Dermis blood vessel endothelial cell (primary cell): ENCODE measurements at regions not wholly inside any gene's neighbourhood (a gene's known extent, or its start where the extent isn't known, plus 50 kb on each side); places are given as distances from the start of the nearest gene placed in this dataset.
A peak's percentile ranks its signal among the peaks of the same experiment; 100 is the strongest.
"Not testable (repeated sequence)": the region's sequence is repeated elsewhere in the genome, so short reads cannot be mapped to it uniquely, and the experiment has no call there.

Experiments
- DNase-seq: peaks from one replicate; pipeline ENCODE4 v3.0.0; 2010

- no peak for DNase-seq
Measured at GRCh38 chr5:62190931-62191330, 115.1 kb upstream of the KIF2A start.

GRCh38 chr5:62192958-62193357 is 113.0 kb upstream of the KIF2A start:
- DNase-seq, result no peak

GRCh38 chr5:62196532-62196931 is 109.5 kb upstream of the KIF2A start:
- DNase-seq, result not testable (repeated sequence)

GRCh38 chr5:62197697-62198096 is 108.3 kb upstream of the KIF2A start:
- DNase-seq, result no peak

- DNase-seq, result no peak
Measured at GRCh38 chr5:62198421-62198820, 107.6 kb upstream of the KIF2A start.

GRCh38 chr5:62199792-62200716 is 106.0 kb upstream of the KIF2A start:
- DNase-seq, result no peak

- DNase-seq, result peak; percentile 2
Measured at GRCh38 chr5:62206150-62206829, 99.7 kb upstream of the KIF2A start.

- DNase-seq, result no peak
Measured at GRCh38 chr5:62208218-62208852, 97.7 kb upstream of the KIF2A start.

GRCh38 chr5:62211405-62211804 is 94.6 kb upstream of the KIF2A start:
- no peak for DNase-seq

- DNase-seq, result no peak
Measured at GRCh38 chr5:62212648-62213047, 93.4 kb upstream of the KIF2A start.

- no peak for DNase-seq
Measured at GRCh38 chr5:62214701-62215100, 91.3 kb upstream of the KIF2A start.

- DNase-seq, result not testable (repeated sequence)
Measured at GRCh38 chr5:62216603-62217002, 89.4 kb upstream of the KIF2A start.

GRCh38 chr5:62217095-62217494 is 88.9 kb upstream of the KIF2A start:
- not testable (repeated sequence) for DNase-seq

- not testable (repeated sequence) for DNase-seq
Measured at GRCh38 chr5:62218860-62219259, 87.1 kb upstream of the KIF2A start.

GRCh38 chr5:62221881-62222280 is 84.1 kb upstream of the KIF2A start:
- not testable (repeated sequence) for DNase-seq

- DNase-seq, result not testable (repeated sequence)
Measured at GRCh38 chr5:62222305-62222704, 83.7 kb upstream of the KIF2A start.

- not testable (repeated sequence) for DNase-seq
Measured at GRCh38 chr5:62223312-62223670, 82.7 kb upstream of the KIF2A start.

- DNase-seq, result peak; percentile 4
Measured at GRCh38 chr5:62224987-62225601, 80.9 kb upstream of the KIF2A start.

GRCh38 chr5:62230876-62231388 is 75.1 kb upstream of the KIF2A start:
- not testable (repeated sequence) for DNase-seq

- no peak for DNase-seq
Measured at GRCh38 chr5:62231576-62231975, 74.4 kb upstream of the KIF2A start.

- not testable (repeated sequence) for DNase-seq
Measured at GRCh38 chr5:62232218-62232617, 73.8 kb upstream of the KIF2A start.
